ENCODE measurements at regions not wholly inside any gene's neighbourhood (a gene's known extent, or its start where the extent isn't known, plus 50 kb on each side); places are given as distances from the start of the nearest gene placed in this dataset.

- H3K9me3 ChIP-seq (ENCODE audit: low read depth, low read length): no peaks in the 10 kb centered on the region
- H3K27ac ChIP-seq: no peak overlapping the region
- DNase-seq (ENCODE audit: low read depth, low spot score): no peak
- H3K4me3 ChIP-seq: no peak overlapping the region
- no peak overlapping the region for H3K9ac ChIP-seq (ENCODE audit: insufficient read length)
- no peak for TF ChIP-seq FOXP2 (optimal IDR thresholded peaks at IDR 0.05; ENCODE audit: control extremely low read depth, extremely low read length, insufficient read depth)
- no peak for TF ChIP-seq EZH2 (IDR thresholded peaks at IDR 0.05)
- TF ChIP-seq POLR2AphosphoS5 (IDR thresholded peaks at IDR 0.05; ENCODE audit: borderline replicate concordance, low read depth, low read length): no peak
- no peaks in the 10 kb centered on the region for H3K36me3 ChIP-seq (ENCODE audit: insufficient read depth, low read length)
These were observed 117.8 kb downstream of the C11orf91 start for GRCh38 chr11:33582636-33583325.

- no peak for DNase-seq (ENCODE audit: low read depth, low spot score)
These were observed 121.5 kb downstream of the C11orf91 start for GRCh38 chr11:33579101-33579500.

GRCh38 chr11:33577204-33577603, 123.4 kb downstream of the C11orf91 start:
- TF ChIP-seq POLR2AphosphoS5 (IDR thresholded peaks at IDR 0.05; ENCODE audit: borderline replicate concordance, low read depth, low read length) (no peak), FOXP2 (optimal IDR thresholded peaks at IDR 0.05; ENCODE audit: control extremely low read depth, extremely low read length, insufficient read depth) (no peak), EZH2 (IDR thresholded peaks at IDR 0.05) (no peak)
- no peak overlapping the region for H3K9ac ChIP-seq (ENCODE audit: insufficient read length)
- H3K27ac ChIP-seq: no peak overlapping the region
- no peak overlapping the region for H3K4me3 ChIP-seq
- no peak for DNase-seq (ENCODE audit: low read depth, low spot score)
- no peaks in the 10 kb centered on the region for H3K9me3 ChIP-seq (ENCODE audit: low read depth, low read length)
- H3K36me3 ChIP-seq (ENCODE audit: insufficient read depth, low read length): no peaks in the 10 kb centered on the region

More at GRCh38 chr11:33579101-33579500, 121.5 kb downstream of the C11orf91 start:
- H3K27ac ChIP-seq: no peak overlapping the region
- H3K9me3 ChIP-seq (ENCODE audit: low read depth, low read length): no peaks in the 10 kb centered on the region
- H3K4me3 ChIP-seq: no peak overlapping the region
- no peak overlapping the region for H3K9ac ChIP-seq (ENCODE audit: insufficient read length)
- no peaks in the 10 kb centered on the region for H3K36me3 ChIP-seq (ENCODE audit: insufficient read depth, low read length)
- TF ChIP-seq EZH2 (IDR thresholded peaks at IDR 0.05) (no peak), FOXP2 (optimal IDR thresholded peaks at IDR 0.05; ENCODE audit: control extremely low read depth, extremely low read length, insufficient read depth) (no peak), POLR2AphosphoS5 (IDR thresholded peaks at IDR 0.05; ENCODE audit: borderline replicate concordance, low read depth, low read length) (no peak)

- Histone ChIP-seq H3K36me3 (ENCODE audit: insufficient read depth, low read length) (no peaks in the 10 kb centered on the region), H3K9me3 (ENCODE audit: low read depth, low read length) (no peaks in the 10 kb centered on the region), H3K4me3 (no peak overlapping the region), H3K9ac (ENCODE audit: insufficient read length) (no peak overlapping the region), H3K27ac (no peak overlapping the region)
- no peak for TF ChIP-seq EZH2 (IDR thresholded peaks at IDR 0.05)
- TF ChIP-seq FOXP2 (optimal IDR thresholded peaks at IDR 0.05; ENCODE audit: control extremely low read depth, extremely low read length, insufficient read depth): no peak
- TF ChIP-seq POLR2AphosphoS5 (IDR thresholded peaks at IDR 0.05; ENCODE audit: borderline replicate concordance, low read depth, low read length): no peak
- DNase-seq (ENCODE audit: low read depth, low spot score): no peak
These were observed 125.3 kb downstream of the C11orf91 start for GRCh38 chr11:33575311-33575710.

- Histone ChIP-seq H3K4me3 (no peak overlapping the region), H3K9ac (ENCODE audit: insufficient read length) (no peak overlapping the region), H3K36me3 (ENCODE audit: insufficient read depth, low read length) (no peaks in the 10 kb centered on the region), H3K27ac (no peak overlapping the region), H3K9me3 (ENCODE audit: low read depth, low read length) (no peaks in the 10 kb centered on the region)
- DNase-seq (ENCODE audit: low read depth, low spot score): no peak
- no peak for TF ChIP-seq EZH2 (IDR thresholded peaks at IDR 0.05)
- no peak for TF ChIP-seq POLR2AphosphoS5 (IDR thresholded peaks at IDR 0.05; ENCODE audit: borderline replicate concordance, low read depth, low read length)
- TF ChIP-seq FOXP2 (optimal IDR thresholded peaks at IDR 0.05; ENCODE audit: control extremely low read depth, extremely low read length, insufficient read depth): no peak
These were observed 126.3 kb downstream of the C11orf91 start for GRCh38 chr11:33574331-33574730.

- H3K9ac ChIP-seq (ENCODE audit: insufficient read length): no peak overlapping the region
- no peaks in the 10 kb centered on the region for H3K9me3 ChIP-seq (ENCODE audit: low read depth, low read length)
- H3K36me3 ChIP-seq (ENCODE audit: insufficient read depth, low read length): no peaks in the 10 kb centered on the region
- H3K27ac ChIP-seq: no peak overlapping the region
- no peak for DNase-seq (ENCODE audit: low read depth, low spot score)
- H3K4me3 ChIP-seq: no peak overlapping the region
- TF ChIP-seq FOXP2 (optimal IDR thresholded peaks at IDR 0.05; ENCODE audit: control extremely low read depth, extremely low read length, insufficient read depth) (no peak), POLR2AphosphoS5 (IDR thresholded peaks at IDR 0.05; ENCODE audit: borderline replicate concordance, low read depth, low read length) (no peak), EZH2 (IDR thresholded peaks at IDR 0.05) (no peak)
These were observed 131.3 kb downstream of the C11orf91 start for GRCh38 chr11:33569333-33569732.

GRCh38 chr11:33567004-33567403, 133.6 kb downstream of the C11orf91 start:
- TF ChIP-seq POLR2AphosphoS5 (IDR thresholded peaks at IDR 0.05; ENCODE audit: borderline replicate concordance, low read depth, low read length): no peak
- no peak for TF ChIP-seq EZH2 (IDR thresholded peaks at IDR 0.05)
- TF ChIP-seq FOXP2 (optimal IDR thresholded peaks at IDR 0.05; ENCODE audit: control extremely low read depth, extremely low read length, insufficient read depth): no peak

GRCh38 chr11:33564856-33565453, 135.7 kb downstream of the C11orf91 start:
- Histone ChIP-seq H3K27ac (no peak overlapping the region), H3K4me3 (no peak overlapping the region), H3K9ac (ENCODE audit: insufficient read length) (no peak overlapping the region), H3K36me3 (ENCODE audit: insufficient read depth, low read length) (no peaks in the 10 kb centered on the region), H3K9me3 (ENCODE audit: low read depth, low read length) (no peaks in the 10 kb centered on the region)
- TF ChIP-seq EZH2 (IDR thresholded peaks at IDR 0.05): no peak
- no peak for TF ChIP-seq POLR2AphosphoS5 (IDR thresholded peaks at IDR 0.05; ENCODE audit: borderline replicate concordance, low read depth, low read length)
- TF ChIP-seq FOXP2 (optimal IDR thresholded peaks at IDR 0.05; ENCODE audit: control extremely low read depth, extremely low read length, insufficient read depth): no peak
- DNase-seq (ENCODE audit: low read depth, low spot score): no peak

More at GRCh38 chr11:33567004-33567403, 133.6 kb downstream of the C11orf91 start:
- Histone ChIP-seq H3K27ac (no peak overlapping the region), H3K36me3 (ENCODE audit: insufficient read depth, low read length) (no peaks in the 10 kb centered on the region), H3K4me3 (no peak overlapping the region), H3K9me3 (ENCODE audit: low read depth, low read length) (no peaks in the 10 kb centered on the region), H3K9ac (ENCODE audit: insufficient read length) (no peak overlapping the region)
- DNase-seq (ENCODE audit: low read depth, low spot score): no peak
